Activated gamma-delta T cell treated with anti-CD3 and anti-CD28 coated beads, Interleukin-2, amount 50 U/mL, for 16 hours (primary cell): ENCODE measurements at regions not wholly inside any gene's neighbourhood (a gene's known extent, or its start where the extent isn't known, plus 50 kb on each side); places are given as distances from the start of the nearest gene placed in this dataset.

ENCODE experiments used
- DNase-seq: peaks from one replicate; pipeline ENCODE4 v3.0.0-alpha.2; 2020; ENCODE audit warnings: low read depth

GRCh38 chr15:94749811-94750617, 518.7 kb downstream of the MCTP2 start:
- no peak for DNase-seq

GRCh38 chr15:94760348-94760747, 529.0 kb downstream of the MCTP2 start:
- DNase-seq, result no peak

DNA sequence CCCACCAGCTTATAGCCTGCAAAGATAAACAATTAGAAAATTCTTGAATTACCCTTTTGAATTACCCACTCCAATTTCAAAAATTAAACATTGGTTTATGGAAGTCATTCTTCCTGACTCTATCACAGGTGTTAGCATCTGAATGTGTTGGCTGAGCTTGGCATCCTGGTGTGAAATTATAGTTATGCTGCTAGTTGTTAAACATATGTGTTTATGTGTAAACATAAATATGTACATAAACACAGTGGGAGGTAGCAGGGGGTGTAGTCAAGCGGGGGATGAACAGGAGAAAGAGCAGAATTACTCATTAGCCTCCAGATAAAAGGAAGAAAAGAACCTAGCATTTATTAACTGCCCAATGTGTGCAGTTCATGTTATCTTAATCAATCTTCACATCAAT, 530.2 kb downstream of the MCTP2 start:
- no peak for DNase-seq

- DNase-seq, result no peak
These were observed 537.7 kb downstream of the MCTP2 start for GRCh38 chr15:94769089-94769488.

- no peak for DNase-seq
These were observed 538.8 kb downstream of the MCTP2 start for GRCh38 chr15:94770199-94770598.

- DNase-seq, result no peak
These were observed 545.7 kb downstream of the MCTP2 start for GRCh38 chr15:94777037-94777436.

DNA sequence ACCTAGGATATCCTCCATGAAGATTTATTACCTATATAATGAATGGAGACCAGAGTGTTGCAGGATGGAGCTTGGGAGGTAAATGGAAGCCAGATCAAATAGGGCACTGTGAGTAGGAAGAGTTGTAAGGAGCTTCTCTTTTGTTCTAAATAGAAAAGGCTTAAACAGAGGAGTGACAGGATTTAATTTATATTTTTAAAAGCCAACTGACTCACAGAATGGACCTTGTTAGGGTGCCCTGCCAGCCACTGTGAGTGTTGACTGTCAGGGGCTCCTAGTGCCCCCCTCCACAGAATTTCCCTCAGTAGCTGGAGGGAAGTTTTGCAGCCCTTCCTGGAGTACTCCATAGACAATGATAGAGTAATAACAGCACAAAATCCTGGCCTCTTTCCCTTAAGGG, 547.5 kb downstream of the MCTP2 start:
- no peak for DNase-seq

DNA sequence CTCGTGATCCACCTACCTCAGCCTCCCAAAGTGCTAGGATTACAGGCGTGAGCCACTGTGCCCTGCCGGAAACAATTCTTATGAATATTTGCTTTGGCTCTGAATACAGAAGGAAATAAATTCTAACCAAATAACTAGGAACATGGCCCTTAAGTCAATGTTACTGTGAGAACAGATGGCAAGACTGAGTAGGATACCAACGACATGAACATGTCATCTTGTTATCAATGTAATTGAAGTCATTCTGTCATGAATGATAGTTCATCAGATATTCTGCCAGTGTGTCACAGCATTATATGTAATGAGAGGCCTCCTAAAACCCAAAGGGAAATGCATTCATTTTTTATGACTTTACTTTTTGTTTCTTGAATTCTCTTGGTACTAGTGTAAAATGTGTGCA, 548.8 kb downstream of the MCTP2 start:
- no peak for DNase-seq

GRCh38 chr15:94785091-94785490, 553.7 kb downstream of the MCTP2 start:
- DNase-seq, result no peak

- DNase-seq, result no peak
These were observed 559.6 kb downstream of the MCTP2 start for GRCh38 chr15:94791008-94791407.

DNA sequence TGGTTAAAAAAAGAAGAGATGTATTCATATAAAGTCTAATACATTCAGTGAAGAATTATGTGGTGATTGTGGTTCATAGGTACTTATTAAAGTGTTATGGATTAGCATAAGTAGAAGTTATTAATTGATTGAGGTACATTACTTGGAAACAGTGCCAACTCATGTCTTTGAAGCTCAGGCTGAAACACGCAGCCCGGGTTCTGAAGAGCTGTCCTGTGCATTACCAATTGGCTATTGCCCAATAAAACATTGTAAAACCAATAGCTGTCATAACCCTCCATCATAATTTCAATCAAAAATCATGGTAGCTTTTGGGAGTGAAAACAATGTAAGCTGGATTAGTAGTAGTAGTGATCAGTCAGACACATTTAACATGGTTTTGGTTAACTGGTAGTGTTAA, 560.1 kb downstream of the MCTP2 start:
- no peak for DNase-seq

DNA sequence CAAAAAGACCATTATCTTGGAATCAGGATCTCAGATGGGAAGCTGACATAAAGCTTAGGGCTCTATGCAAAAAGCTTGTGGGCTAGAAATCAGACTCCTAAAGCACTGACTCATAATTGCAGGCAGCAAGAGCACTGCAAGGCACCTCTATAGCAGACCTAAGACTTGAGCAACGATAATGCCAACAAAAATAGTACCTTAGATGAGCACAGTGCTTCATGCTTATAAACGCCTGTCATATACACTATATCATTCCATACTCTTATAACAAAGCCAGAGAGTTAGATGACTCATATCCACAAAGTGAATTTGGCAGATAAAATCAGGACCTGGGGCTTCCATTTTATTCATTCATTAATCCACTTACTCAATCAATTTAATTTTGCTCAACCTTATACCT, 560.8 kb downstream of the MCTP2 start:
- DNase-seq, result no peak

DNA sequence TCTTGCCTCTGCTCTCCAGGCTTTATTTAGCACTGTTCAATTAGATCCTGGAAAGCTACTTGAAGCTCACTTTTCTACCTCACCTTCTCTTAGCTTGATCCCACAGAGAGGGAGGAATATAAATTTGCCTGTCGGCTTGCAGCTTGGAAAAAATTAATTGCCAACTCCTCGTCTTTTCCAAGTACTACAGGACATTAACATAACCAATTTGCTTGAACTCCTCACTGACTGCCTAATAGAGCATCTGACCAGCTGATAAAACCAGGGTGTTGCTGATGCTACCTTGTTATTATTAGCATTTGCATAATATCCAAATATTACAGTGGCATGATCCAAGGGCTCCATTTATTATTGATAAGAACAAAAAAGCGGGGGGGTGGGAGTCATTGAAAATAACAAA, 561.8 kb downstream of the MCTP2 start:
- DNase-seq, result no peak

DNA sequence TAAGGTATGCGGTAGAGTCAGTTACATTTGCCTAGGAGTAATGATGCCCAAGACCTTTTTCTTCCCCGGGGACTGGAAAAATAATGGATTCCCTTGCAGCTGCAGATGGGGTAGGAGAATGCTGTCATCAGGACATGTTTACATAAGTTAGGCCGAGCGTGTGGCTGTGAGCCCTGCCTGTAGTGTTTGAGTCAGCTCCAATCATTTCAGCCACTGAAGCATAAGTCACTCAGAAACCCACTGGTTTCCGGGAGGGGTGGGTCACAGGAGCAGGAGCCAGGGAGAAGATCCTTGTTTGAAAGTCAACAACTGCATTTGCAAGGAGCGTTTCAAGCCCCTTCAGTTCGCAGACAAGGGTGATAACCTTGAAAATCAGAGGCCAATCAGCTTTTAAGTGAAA, 562.3 kb downstream of the MCTP2 start:
- DNase-seq, result no peak

GRCh38 chr15:94804613-94805012, 573.3 kb downstream of the MCTP2 start:
- DNase-seq, result no peak

- DNase-seq, result no peak
These were observed 583.9 kb downstream of the MCTP2 start for GRCh38 chr15:94815110-94815731.

DNA sequence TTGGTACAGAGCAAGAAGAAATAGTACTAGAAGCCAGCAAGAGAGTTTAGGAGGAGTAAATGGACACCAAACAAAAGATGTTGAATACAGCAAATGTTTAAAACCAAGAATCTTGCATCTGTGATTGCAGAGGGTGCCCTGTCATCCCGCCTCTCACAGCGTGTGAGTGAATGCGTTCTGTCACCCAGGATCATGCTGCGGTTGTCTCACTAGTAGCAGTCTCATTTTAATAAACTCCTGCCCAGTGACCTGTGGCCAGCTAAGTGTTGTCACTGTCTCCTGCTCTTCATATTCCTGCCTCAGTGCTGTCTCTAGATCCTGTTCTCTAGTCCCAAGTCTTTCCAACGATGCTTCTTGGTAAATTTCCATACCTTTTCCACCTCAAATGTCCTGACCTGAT, 584.6 kb downstream of the MCTP2 start:
- no peak for DNase-seq

- DNase-seq, result no peak
These were observed 598.8 kb downstream of the MCTP2 start for GRCh38 chr15:94829887-94830884.

GRCh38 chr15:94834000-94834399, 602.6 kb downstream of the MCTP2 start:
- no peak for DNase-seq

GRCh38 chr15:94834494-94834893, 603.1 kb downstream of the MCTP2 start:
- DNase-seq, result no peak

DNA sequence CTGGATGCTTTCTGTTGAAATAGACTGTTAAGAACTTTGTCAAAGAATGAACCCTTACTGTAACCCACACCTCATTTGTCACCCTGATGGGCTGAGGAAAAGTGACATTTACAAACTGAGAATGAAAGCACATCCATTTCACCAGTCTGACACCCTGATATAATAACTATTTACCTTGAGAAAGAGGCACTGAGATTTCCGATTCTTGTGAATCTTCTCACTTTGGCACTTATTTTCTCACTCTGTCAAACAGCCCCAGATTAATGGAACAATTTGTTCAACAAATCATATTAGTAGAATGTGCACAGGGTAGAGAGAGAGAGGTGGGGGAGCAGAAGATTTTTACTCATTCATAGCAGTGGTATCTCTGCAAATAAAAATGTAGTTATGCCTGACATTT, 606.9 kb downstream of the MCTP2 start:
- no peak for DNase-seq
